Osteocyte (in vitro differentiated cells): ENCODE measurements at regions not wholly inside any gene's neighbourhood (a gene's known extent, or its start where the extent isn't known, plus 50 kb on each side); places are given as distances from the start of the nearest gene placed in this dataset.

ENCODE experiments used
- DNase-seq: peaks from one replicate; pipeline ENCODE4 v3.0.0; 2021; ENCODE audit warnings: mixed read lengths; ENCODE audit not compliant: unreplicated experiment; ENCODE audit errors: extremely low spot score
- H3K27ac Mint-ChIP-seq: one replicate; pipeline ENCODE4 v1.8.0; 2021; ENCODE audit warnings: mild to moderate bottlenecking, mixed read lengths; ENCODE audit not compliant: unreplicated experiment
- H3K27me3 Mint-ChIP-seq: one replicate; pipeline ENCODE4 v1.8.0; 2021; ENCODE audit warnings: mixed read lengths; ENCODE audit not compliant: unreplicated experiment
- H3K36me3 Mint-ChIP-seq: one replicate; pipeline ENCODE4 v1.8.0; 2021; ENCODE audit warnings: mixed read lengths; ENCODE audit not compliant: unreplicated experiment
- H3K4me1 Mint-ChIP-seq: one replicate; pipeline ENCODE4 v1.8.0; 2021; ENCODE audit warnings: mixed read lengths; ENCODE audit not compliant: unreplicated experiment
- H3K4me3 Mint-ChIP-seq: one replicate; pipeline ENCODE4 v1.8.0; 2021; ENCODE audit warnings: mild to moderate bottlenecking, moderate library complexity, mixed read lengths; ENCODE audit not compliant: unreplicated experiment
- H3K9me3 Mint-ChIP-seq: one replicate; pipeline ENCODE4 v1.8.0; 2021; ENCODE audit warnings: mixed read lengths; ENCODE audit not compliant: unreplicated experiment
- CTCF ChIP-seq: fragments of 200-600 bp; sonication (generic); IDR thresholded peaks from 2 replicates; pipeline ENCODE4 v1.5.0; 2021; ENCODE audit warnings: antibody characterized with exemption, mild to moderate bottlenecking, moderate library complexity

GRCh38 chr7:16315280-16315679 is 106.1 kb downstream of the CRPPA start:
- Mint-ChIP-seq H3K4me3 (no peak overlapping the region), H3K36me3 (no peaks in the 10 kb centered on the region), H3K4me1 (no peaks in the 10 kb centered on the region), H3K27ac (no peak overlapping the region), H3K27me3 (no peaks in the 10 kb centered on the region), H3K9me3 (peaks cover 3% of the 10 kb centered on the region)
- no peak for TF ChIP-seq CTCF
- no peak for DNase-seq

GRCh38 chr7:16309129-16309528 is 112.2 kb downstream of the CRPPA start:
- Mint-ChIP-seq H3K27me3 (no peaks in the 10 kb centered on the region), H3K4me1 (no peaks in the 10 kb centered on the region)
- TF ChIP-seq CTCF = no peak

GRCh38 chr7:16301291-16301690 is 120.0 kb downstream of the CRPPA start:
- TF ChIP-seq CTCF = no peak
- Mint-ChIP-seq H3K4me3 (no peak overlapping the region), H3K4me1 (peaks cover 4% of the 10 kb centered on the region), H3K27me3 (no peaks in the 10 kb centered on the region), H3K27ac (no peak overlapping the region), H3K9me3 (no peaks in the 10 kb centered on the region), H3K36me3 (no peaks in the 10 kb centered on the region)
- no peak for DNase-seq

More at GRCh38 chr7:16309129-16309528, 112.2 kb downstream of the CRPPA start:
- DNase-seq = no peak
- Mint-ChIP-seq H3K9me3 (no peaks in the 10 kb centered on the region), H3K36me3 (peaks cover 3% of the 10 kb centered on the region), H3K4me3 (no peak overlapping the region), H3K27ac (no peak overlapping the region)

- H3K27ac Mint-ChIP-seq = no peak overlapping the region
- peaks cover 4% of the 10 kb centered on the region for H3K4me1 Mint-ChIP-seq
- no peak for TF ChIP-seq CTCF
- H3K36me3 Mint-ChIP-seq = no peaks in the 10 kb centered on the region
- no peak for DNase-seq
- no peaks in the 10 kb centered on the region for H3K9me3 Mint-ChIP-seq
- H3K4me3 Mint-ChIP-seq = no peak overlapping the region
- H3K27me3 Mint-ChIP-seq = no peaks in the 10 kb centered on the region
Measured at GRCh38 chr7:16300361-16300895, 120.9 kb downstream of the CRPPA start.

GRCh38 chr7:16299853-16300252 is 121.5 kb downstream of the CRPPA start:
- no peak for TF ChIP-seq CTCF
- DNase-seq = no peak
- peaks cover 4% of the 10 kb centered on the region for H3K4me1 Mint-ChIP-seq

More at GRCh38 chr7:16299853-16300252, 121.5 kb downstream of the CRPPA start:
- no peaks in the 10 kb centered on the region for H3K27me3 Mint-ChIP-seq
- H3K9me3 Mint-ChIP-seq = no peaks in the 10 kb centered on the region
- no peak overlapping the region for H3K27ac Mint-ChIP-seq
- no peaks in the 10 kb centered on the region for H3K36me3 Mint-ChIP-seq
- H3K4me3 Mint-ChIP-seq = no peak overlapping the region
